NAMALWA (cell line): ENCODE measurements at regions not wholly inside any gene's neighbourhood (a gene's known extent, or its start where the extent isn't known, plus 50 kb on each side); places are given as distances from the start of the nearest gene placed in this dataset.

Experiments
- DNase-seq: peaks from one replicate; pipeline ENCODE4 v3.0.0-alpha.2; 2015; ENCODE audit warnings: low spot score

DNA sequence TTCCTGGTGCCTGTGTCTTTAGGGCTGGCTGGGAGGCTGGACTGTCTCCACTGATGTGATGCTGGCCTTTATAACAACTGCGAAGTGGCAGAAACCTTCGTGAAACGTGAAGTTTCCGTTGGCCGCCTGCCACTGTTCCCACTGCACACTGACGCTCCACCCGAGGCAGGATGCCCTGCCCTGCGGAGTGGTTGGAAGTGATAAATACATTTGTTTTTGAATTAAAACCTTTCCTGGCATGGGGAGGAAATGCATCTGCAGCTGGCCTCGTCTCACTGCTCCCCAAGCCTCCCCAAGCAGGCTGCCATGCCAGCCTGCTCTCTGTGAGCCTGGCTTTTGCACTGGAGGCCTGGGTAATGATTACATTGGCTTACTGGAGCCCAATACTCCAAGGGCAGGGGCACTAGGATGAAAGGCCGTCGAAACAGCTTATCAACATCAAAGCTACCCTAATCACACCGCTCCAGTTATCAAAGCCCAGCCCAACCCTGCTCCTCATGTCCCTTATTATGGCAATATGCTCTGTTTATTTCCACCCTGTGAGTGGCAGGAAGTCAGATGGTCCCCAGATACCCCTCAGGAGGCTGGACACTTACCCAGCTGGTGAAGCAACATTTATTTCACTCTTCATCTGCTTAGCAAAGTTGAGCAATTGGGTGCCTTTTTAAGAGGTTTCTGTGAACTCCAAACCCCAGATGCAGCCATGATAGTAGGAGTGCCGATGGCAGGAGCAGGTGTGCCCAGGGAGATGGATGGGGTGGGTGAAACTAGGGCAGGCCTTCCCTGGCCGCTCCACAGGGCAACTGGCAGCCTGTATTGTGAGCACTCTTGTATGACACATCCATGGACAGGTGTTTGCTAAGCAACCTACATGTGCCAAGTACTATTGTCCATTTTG lies 97.4 kb upstream of the ITGA6 start:
- DNase-seq, result no peak

DNA sequence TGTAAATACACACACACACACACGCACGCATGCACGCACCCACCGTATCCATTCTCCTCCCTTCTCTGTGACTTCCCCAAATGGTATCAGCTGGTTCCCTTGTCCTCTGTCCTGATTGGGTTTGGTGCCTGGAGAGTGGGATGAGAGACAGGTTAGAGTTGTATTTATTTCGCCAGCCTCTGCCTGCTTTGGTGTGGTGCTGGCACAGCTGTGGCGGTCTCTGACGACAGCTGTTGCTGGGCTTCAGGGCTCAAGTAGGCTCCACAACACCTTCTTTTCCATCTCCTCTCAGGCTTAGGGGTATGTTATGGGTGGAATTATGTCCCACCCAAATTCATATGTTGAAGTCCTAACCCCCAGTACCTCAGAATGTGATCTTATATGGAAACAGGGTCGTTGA lies 94.9 kb upstream of the ITGA6 start:
- no peak for DNase-seq

DNA sequence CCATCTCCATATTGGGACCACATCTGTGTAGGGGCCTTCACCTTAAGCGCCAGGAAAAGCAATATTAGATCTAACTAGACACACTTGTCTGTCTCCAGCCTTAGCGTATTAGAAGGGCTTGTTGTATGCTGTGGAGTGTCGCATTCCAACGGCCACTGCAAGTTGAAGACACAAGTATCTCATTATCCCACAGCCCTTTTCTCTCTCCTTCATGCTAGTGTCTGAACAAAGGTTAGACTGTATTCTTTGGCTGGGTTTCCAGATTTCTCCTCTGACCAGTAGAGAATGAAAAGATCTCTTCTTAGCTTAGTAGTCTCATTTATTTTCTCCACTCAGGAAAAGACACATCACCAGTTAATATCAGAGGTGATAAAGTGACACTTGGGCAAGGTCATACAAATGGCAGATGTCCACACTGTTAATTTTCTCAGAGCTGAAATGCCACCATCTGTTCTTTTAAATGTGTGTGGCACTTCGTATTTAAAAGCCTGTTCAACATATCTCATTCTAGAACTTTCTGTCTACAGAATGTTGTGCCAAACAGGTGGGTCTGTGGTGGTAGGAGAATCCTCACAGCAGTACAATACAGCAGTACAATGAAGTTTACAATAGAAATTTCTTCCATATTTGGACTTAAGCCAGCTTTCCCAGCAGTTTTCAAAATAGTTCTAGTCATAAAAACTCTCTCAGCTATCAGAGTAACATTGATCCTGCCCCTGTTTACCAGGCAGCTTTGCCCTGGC lies 94.0 kb upstream of the ITGA6 start:
- no peak for DNase-seq

DNA sequence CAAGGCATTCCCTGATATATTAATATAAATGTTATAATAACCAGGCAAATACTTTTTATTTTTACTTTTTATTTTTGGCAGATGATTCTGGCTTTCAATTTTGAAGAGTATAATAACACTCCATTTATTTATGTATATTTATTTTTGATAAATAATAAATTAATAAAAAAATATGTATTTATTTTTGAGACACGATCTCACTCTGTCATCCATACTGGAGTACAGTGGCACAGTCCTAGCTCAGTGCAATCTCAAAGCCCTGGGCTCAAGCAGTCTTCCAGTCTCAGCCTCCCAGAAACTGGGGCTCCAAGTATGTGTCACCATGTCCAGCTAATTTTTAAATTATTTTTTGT lies 93.4 kb upstream of the ITGA6 start:
- DNase-seq, result no peak

DNA sequence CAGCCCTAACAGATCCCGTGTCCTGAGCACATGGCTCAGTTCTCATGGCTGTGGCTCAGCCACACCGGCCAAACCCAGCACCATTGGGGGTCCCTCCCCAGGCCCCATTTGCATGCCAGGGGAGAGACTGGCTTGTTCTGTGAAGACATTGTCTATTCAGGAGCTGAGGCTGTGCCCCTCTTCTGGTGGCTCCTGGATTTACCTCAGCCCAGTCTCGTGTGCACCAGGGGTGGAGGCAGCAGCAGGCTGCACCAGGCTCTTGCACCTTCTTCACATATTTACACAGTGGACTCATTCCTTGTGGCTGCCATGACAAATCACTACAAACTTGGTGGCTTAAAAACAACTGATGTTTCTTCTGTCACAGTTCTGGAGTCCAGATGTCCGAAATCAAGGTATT lies 92.4 kb upstream of the ITGA6 start:
- DNase-seq, result no peak

DNA sequence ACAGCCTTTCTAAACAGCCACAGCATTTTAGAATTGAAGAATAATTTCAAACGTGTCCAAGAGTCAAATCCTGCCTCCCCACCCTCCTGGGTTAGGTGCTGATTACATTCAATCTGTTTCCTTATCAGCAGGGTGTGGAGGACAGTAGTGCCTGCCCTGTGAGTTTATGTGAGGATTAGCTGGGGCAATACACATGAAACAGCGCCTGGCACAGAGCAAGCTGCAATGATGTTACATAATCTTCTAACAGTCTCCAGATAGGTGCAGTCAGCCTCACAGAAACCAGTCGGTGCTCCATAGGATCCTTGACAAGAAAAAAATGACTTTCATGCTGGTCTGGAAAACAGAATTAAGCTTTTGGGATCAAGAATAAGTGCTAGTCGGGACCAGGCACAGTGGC lies 91.7 kb upstream of the ITGA6 start:
- DNase-seq, result no peak

DNA sequence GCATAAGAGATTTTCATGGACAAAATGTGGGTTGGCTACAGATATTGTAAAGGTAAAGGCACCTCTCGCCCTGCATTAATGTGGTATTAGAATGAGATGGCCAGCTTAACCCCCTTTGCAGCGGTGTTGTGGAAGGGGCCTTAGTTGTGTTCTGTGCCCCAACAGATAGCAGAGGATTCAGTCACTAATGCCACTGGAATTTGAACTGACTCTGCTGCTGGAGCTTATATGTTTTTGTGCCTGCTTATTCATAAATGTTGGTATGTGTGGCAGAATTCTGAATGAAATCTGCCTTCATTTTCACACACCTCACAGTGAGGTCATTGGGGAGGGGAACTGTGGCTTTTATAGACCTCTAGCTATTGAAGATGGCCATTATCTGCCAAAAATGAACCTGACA lies 90.7 kb upstream of the ITGA6 start:
- no peak for DNase-seq

DNA sequence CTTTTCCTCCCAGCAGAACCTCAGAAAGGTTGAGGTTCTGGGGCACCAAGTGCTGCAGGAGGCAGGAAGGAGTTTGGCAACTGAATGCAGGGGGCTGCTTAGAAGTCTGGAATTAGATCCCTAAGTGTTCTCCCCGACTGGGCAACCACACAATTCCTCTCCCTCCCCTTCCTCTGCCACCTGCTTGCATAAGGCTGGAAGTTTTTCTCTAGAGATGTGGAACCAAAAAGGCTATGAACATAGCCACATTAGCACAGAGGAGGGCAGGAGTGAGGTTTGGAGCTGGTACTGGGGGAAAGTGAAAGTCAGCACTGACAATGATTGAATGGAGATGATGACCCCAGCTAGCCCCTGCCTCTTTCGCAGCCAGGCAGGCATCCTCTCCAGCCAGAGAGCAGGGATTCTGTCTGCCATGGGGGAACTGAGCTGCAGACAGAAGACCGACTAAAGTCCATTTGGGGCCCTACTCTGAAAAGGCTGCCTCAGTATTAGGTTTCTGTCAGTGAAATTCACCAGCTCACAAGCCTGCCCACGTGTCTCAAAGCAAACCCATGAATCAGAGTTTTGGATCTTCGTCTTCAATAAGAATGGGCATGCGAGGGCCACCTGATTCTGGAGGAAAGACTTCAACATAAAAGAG lies 87.9 kb upstream of the ITGA6 start:
- DNase-seq, result no peak

DNA sequence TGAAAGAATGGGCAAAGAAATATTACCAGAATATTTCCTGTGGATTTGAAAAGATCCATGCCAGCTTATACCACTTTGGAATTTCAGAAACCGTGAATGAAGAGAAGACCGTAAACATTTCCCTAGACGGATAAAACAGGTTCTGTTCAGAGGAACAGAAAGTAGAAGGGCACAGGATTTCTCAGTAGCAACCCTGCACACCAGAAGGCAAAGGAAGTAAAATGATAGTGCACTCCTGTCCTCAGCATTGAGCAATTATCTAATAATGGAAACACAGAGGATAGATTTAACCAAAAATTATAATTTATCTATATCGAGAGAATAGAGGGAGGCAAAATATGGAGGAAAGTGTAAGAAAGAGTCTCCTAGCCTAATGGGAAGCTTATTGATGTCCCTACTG lies 87.0 kb upstream of the ITGA6 start:
- DNase-seq, result peak; percentile 8

DNA sequence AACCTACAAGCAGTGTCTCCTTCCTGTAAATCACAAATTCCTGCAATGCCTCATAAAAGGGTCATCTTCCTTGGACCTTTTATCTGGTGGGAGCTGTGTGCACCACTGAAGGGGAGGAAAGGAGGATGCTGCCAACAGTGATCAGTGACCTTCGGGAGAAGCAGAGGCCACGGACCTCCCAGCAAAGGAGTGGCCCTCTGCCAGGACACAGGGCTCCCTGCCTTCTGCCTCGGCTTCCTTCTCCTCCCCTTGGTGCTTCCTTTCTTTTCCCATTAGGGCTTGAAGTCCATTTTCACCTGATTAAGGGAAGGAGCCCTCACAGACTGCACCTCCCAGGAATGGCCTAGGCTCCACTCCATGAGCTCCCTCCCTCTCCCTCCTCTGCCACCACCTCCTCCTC lies 85.3 kb upstream of the ITGA6 start:
- no peak for DNase-seq

DNA sequence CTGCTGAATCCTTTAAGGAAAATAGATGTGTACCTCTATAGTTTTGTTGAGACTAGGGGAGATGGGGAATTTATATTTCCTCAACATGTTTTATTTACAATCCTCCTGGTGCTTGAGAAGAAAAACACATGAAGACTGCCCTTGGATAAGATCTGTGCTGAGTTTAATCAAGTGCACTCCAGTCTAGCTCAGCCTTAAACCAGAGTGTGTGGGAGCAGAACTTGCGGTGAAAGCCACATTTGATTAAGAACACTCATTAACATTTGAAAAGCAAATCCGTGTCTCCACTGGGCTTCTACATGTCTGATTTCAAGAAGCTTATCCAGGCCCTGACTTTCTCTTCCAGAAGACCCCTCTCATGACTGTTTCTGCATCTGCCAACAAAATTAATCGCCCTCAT lies 84.8 kb upstream of the ITGA6 start:
- DNase-seq, result no peak

DNA sequence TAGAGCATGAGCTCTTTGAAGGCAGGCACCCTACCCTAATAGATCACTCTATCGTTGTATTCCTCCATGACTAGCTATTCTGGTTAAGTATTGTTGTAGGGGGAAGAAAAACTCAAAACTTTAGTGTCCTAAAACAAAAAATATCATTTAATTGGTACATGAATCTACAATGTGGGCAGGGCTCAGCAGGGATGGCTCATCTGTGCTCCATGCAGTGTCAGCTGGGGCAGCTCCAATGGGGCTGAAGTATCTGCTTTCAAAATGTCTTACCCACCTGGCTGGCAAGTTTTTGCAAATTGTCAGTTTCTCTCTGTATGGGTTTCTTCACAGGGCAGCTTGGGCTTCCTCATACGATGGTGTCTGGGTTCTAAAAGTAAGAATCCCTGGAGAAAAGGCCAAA lies 83.2 kb upstream of the ITGA6 start:
- no peak for DNase-seq

DNA sequence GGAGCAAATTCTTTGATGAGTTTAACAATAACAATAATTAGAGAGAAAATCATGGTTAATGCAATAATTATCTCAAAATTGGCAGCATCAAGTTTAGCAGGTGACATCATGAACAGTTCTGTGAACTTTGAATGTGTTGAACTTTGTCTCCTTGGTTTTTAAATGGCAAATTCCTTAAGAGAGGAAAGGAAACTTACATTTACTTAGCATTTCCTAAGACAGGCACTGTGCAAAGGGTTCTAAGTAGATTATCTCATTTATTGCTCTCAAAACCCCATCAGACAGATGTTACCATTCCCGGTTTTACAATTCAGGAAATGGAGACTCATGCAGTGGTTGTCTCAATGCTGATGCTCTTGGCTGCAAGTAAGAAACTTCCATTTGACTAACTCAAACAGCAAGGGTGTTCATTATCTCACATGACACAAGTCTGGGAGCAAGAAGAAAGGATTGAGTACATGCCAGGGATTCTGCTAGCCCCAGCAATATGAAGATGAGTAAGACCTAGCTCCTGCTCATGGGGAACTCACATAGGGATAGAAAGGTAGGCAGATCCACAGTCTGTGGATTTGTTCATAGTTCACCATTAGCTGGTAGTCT lies 81.3 kb upstream of the ITGA6 start:
- no peak for DNase-seq

DNA sequence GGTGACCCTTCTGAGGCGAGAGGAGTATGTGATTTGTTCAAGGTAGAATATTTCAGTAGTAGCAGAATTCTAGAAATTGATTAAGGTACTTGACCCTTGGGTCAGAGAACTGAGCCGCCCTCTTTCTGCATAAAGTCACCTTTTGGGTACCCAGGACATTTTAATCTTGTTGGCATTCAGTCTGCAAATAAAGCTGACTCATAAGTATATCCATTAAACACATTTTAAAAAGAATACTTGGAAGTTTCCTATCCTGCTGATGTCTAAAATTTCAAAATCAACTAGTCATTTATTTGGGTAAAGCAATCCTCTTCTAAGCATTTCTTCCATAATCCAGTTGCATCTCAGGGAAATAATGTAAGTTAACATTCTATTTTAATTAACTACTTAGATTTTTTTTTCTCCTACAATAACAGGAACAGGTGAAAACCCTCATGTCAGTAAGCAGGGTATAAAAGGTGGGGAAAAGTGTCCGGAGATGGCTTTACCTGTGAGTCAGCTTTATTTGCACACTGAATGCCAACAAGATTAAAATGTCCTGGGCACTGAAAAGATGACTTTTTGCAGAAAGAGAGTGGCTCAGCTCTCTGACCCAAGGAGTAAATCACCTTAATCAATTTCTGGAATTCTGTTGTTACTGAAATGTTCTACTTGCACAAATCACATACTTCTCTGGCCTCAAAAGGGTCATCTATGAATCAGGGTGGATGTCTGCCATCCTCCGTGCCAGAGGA lies 78.7 kb upstream of the ITGA6 start:
- no peak for DNase-seq

DNA sequence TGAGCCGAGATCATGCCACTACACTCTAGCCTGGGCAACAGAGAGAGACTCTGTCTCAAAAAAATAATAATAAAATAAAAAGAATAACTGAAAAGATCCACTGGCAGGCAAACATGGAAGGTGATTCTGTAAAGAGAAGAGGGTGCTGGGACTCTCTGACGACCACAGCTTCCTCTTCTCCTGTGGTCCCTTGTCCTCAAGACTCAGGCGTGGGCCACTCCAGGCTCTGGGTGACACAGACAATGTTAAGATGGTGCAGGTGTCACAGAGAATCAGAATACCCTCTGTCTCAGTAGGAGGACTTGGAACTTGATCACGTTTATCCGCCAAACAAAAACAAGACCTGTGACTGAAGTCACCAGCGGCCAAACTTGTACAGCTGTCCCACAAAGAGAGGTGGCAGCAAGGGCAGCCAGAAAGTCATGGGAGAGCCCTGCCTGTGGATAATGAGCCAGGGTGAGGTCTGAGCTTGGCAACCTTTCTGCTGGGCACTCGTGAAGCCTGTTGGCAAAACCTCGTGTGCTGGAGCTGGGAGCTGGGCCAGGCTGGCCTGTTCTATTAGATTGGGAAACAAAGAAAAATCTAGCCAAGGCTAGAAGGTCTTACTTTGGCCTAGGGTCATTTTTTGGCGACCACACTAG lies 76.4 kb upstream of the ITGA6 start:
- DNase-seq, result no peak

DNA sequence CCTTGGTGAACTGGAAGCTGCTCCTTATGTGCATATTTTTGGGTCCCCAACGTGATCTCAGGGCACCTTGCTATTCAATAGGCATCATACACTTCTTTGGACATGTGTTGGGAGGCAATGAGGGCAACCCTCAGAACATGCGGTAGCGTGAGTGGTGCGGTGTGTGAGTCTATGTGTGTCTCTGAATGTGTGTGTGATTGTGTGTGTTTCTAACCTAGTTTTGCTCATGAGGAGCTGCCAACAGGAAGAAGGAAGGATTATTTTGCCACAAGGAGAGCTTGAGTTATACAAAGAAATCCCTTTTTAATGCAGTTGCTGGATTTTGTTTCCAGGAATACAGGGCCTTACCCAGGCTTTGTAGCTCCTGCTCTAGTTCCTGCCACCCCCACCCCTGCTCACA lies 75.8 kb upstream of the ITGA6 start:
- DNase-seq, result no peak

DNA sequence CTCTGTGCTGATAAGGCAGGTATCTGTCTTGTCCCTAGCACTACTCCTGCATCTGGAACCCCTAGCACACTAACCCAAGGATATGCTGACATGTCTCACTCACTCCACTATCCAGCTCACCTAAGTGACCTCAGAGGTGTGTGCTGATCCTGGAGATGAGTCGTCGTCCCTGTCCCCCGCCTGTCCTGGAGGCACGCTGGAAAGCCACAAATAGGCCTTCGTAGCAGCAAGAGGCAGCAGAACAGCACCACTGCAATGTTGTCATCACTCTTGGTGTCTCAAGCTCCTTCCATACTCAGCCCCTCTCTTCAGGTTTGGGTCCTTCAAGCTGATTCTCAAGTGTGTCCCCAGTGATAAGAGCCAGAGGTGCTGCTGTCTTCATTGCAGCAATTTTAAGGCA lies 73.0 kb upstream of the ITGA6 start:
- DNase-seq, result no peak

DNA sequence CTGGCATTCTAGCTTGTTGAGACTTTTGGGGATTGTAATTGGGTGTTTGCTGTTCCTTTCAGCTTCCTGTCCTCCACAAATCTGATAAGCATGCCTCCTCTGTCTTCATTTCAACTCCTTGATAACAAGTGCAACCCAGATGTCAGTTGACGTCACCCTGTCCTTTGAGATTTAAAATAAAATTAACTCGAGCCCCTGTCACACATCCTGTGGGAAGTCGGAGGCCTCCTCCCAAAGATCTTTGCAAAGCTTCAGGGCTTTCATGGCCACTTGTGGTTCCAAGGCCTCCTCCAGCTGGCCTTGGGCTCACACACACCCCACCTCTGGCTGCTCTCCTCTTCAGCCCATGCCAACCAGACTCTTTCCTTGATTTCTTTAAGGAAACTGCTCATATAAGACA lies 69.9 kb upstream of the ITGA6 start:
- DNase-seq, result no peak

DNA sequence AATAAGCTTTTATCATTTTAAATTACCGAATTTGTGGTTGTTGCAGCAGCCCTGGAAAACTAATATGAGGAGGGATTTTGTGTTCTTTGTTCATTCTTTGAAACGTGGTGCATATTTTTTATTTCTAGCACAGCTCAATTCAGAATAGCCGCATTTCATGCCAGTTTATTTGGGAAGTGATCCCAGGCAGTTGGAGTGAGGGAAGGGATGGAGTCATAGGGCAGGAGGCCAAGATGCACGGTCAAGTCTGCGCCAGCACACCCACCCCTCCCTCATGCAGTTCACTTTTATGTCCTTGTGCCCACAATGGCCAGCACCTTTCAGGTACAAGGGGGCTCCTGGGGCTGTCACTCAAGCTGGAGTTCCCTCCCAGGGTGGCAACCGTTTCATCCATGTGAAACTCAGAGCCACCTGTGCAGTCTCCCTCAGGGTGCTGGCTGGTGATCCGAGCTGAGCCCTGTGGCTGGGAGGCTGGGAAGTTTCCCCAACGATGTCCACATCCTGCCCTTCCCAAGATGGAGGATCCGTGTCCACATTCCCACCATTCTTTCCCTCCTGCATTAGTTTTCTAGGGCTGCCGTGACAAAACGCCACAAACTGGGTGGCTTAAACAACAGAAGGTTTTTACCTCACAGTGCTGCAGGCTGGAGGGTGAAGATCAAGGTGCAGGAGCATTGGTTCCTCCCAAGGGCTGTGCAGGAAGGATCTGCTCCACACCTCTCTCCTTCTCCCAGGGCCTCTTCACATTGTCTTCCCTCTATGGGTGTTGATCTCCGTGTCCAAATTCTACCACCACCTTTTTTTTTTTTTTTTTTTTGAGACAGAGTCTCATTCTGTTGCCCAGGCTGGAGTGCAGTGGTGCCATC lies 68.5 kb upstream of the ITGA6 start:
- DNase-seq, result no peak

DNA sequence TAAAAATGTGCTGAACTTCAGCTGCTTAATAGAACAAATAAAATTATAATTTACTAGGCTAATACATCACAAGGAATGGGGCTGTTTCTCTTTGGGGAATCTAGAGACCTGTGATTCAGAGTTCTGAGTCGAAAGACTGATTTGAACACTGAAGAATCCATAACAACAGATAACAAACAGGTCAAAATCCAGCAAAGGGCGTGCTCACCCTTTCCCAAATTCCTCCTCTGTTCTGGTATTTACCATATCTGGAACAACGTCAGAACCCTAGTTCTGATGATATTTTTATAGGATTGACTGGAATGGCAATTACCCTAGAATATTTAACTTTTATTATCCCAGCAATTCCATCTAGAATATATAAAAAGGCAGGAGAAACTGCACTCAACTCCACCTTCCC lies 66.0 kb upstream of the ITGA6 start:
- no peak for DNase-seq

DNA sequence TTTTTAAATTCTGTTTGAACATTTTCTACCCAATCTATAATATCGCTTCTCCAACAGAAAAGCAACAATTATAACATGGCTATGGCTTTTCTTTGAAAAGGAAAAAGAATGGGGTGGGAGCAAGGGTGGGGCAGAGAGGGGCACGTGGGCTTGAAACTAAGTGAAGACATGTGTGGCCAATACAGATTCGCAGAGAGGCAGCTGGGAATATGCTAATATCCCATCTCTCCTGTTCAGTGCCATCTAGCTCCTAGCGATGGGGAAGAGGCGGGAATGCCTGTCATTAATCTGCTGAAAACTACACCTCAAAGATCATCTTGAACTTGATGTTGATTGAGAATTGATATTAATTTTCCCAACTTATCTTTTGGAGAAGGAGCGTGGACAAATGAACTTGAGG lies 65.5 kb upstream of the ITGA6 start:
- DNase-seq, result no peak
